ENCODE measurements at regions not wholly inside any gene's neighbourhood (a gene's known extent, or its start where the extent isn't known, plus 50 kb on each side); places are given as distances from the start of the nearest gene placed in this dataset.

DNA sequence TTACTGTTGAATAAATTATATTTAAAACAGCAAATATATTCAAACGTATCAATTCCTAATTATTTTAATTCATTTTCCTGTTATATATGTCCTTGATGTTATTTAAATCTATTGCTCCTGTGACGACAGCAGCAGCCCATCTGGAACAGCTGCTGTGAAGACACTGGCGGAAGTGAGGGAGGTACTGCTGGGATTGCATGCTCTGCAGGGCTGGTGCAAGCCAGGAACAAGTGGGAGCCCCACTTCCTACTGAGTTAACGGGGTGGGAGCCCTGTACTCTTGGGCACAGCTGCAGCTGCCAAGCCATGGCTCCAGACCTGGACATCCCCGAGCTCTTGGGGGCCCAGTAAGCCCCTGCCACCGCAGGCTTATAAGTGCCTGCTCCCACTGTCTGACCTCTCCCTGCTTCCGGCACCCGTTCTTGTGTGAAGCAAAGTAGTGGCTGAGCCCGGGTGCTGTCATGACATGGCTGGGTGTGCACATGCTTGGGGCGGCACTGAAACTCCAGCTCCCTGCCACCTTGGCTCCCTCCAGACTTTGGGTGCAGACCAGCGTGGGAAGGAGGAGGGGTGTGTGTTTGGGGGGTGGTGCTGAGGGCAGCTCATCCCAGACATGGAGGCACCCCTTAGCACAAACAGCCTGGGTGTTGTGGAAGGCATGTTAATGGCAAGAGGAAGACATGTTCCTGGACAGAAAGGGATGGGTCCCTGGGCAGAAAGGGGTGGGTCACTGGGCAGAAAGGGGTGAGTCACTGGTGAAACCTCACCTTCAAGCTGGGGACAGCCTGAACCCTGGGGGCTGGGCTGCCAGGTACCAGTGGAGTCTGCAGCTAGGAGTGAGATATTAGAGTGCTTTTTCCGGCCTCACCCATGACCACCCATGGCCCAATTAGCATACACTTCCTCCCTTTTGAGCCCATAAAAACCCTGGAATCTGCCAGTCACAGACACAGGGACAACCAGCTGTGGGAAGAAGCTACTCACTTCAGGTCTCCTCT, 1981.3 kb upstream of the IGFBP7 start:
- TF ChIP-seq, protein P1, sequence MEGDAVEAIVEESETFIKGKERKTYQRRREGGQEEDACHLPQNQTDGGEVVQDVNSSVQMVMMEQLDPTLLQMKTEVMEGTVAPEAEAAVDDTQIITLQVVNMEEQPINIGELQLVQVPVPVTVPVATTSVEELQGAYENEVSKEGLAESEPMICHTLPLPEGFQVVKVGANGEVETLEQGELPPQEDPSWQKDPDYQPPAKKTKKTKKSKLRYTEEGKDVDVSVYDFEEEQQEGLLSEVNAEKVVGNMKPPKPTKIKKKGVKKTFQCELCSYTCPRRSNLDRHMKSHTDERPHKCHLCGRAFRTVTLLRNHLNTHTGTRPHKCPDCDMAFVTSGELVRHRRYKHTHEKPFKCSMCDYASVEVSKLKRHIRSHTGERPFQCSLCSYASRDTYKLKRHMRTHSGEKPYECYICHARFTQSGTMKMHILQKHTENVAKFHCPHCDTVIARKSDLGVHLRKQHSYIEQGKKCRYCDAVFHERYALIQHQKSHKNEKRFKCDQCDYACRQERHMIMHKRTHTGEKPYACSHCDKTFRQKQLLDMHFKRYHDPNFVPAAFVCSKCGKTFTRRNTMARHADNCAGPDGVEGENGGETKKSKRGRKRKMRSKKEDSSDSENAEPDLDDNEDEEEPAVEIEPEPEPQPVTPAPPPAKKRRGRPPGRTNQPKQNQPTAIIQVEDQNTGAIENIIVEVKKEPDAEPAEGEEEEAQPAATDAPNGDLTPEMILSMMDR (IDR thresholded peaks at IDR 0.05) = no peak
- no peak for TF ChIP-seq POLR2A (IDR thresholded peaks at IDR 0.05)
- no peak for TF ChIP-seq EP300 (IDR thresholded peaks at IDR 0.05)
- no peak for TF ChIP-seq POLR2AphosphoS5 (IDR thresholded peaks at IDR 0.05)
